Activated CD4-positive, alpha-beta T cell treated with anti-CD3 and anti-CD28 coated beads, Interleukin-2, amount 50 U/mL, for 48 hours (primary cell): ENCODE measurements at regions not wholly inside any gene's neighbourhood (a gene's known extent, or its start where the extent isn't known, plus 50 kb on each side); places are given as distances from the start of the nearest gene placed in this dataset.

Source experiments
- DNase-seq, 2 experiments: peaks; one replicate each; pipeline ENCODE4 v3.0.0-alpha.2; 2020

GRCh38 chr1:39085174-39085573 lies 59.0 kb downstream of the NDUFS5 start:
- no peak for DNase-seq

- no peak for DNase-seq
Observed at GRCh38 chr1:39086386-39086785, 60.2 kb downstream of the NDUFS5 start.

GRCh38 chr1:39086865-39087409 lies 60.8 kb downstream of the NDUFS5 start:
- DNase-seq, result no peak

GRCh38 chr1:39087435-39087834 lies 61.3 kb downstream of the NDUFS5 start:
- no peak for DNase-seq

GRCh38 chr1:39088658-39089057 lies 62.5 kb downstream of the NDUFS5 start:
- no peak for DNase-seq

GRCh38 chr1:39089931-39090521 lies 63.9 kb downstream of the NDUFS5 start:
- DNase-seq, result no peak

GRCh38 chr1:39090757-39091380 lies 64.7 kb downstream of the NDUFS5 start:
- no peak for DNase-seq

GRCh38 chr1:39091845-39092645 lies 65.9 kb downstream of the NDUFS5 start:
- peak; percentile 61 to 70 for DNase-seq

GRCh38 chr1:39094685-39095084 lies 68.5 kb downstream of the NDUFS5 start:
- no peak for DNase-seq

GRCh38 chr1:39098546-39099250 lies 72.5 kb downstream of the NDUFS5 start:
- DNase-seq, result peak; percentile 54 to 69

GRCh38 chr1:39102537-39103327 lies 76.6 kb downstream of the NDUFS5 start:
- DNase-seq, result peak in 1 of 2 experiments; percentile 27

- DNase-seq, result no peak
Observed at GRCh38 chr1:39103328-39104157, 77.4 kb downstream of the NDUFS5 start.

GRCh38 chr1:39104158-39105060 lies 78.3 kb downstream of the NDUFS5 start:
- DNase-seq, result no peak

- DNase-seq, result peak; percentile 65 to 68
Observed at GRCh38 chr1:39105061-39105840, 79.1 kb downstream of the NDUFS5 start.

- DNase-seq, result peak; percentile 35 to 46
Observed at GRCh38 chr1:39105841-39106765, 80.0 kb downstream of the NDUFS5 start.

GRCh38 chr1:39106801-39107327 lies 80.7 kb downstream of the NDUFS5 start:
- DNase-seq, result no peak

- no peak for DNase-seq
Observed at GRCh38 chr1:39107341-39108290, 81.5 kb downstream of the NDUFS5 start.
